GM21381 (cell line): ENCODE measurements at regions not wholly inside any gene's neighbourhood (a gene's known extent, or its start where the extent isn't known, plus 50 kb on each side); places are given as distances from the start of the nearest gene placed in this dataset.

Experiments used
- ATAC-seq: cut with Tn5 transposase; IDR thresholded peaks from one replicate; pipeline ENCODE4 v1.9.1; 2021; ENCODE audit warnings: mild to moderate bottlenecking, moderate library complexity; ENCODE audit not compliant: unreplicated experiment

- ATAC-seq = no peak
These were observed 324.9 kb upstream of the SNX7 start for GRCh38 chr1:98336472-98337083.

DNA sequence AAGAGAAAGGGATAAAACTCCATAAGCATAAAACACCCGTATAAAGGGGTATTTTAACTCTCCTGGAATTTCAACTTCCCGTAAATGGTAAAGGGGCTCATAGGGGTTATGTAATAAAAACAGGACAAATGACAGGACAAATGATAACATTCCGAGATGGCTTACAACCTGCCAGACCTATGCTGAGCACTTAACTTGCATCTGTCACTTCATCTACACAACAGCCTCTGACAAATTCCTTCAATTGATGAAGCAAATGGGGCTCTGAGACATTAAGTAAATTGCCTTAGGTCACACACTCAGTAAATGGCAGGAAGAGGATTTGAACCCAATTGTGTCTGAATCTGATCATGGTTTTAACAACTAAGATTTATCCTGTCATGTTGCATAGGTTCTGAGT, 327.6 kb upstream of the SNX7 start:
- no peak for ATAC-seq

DNA sequence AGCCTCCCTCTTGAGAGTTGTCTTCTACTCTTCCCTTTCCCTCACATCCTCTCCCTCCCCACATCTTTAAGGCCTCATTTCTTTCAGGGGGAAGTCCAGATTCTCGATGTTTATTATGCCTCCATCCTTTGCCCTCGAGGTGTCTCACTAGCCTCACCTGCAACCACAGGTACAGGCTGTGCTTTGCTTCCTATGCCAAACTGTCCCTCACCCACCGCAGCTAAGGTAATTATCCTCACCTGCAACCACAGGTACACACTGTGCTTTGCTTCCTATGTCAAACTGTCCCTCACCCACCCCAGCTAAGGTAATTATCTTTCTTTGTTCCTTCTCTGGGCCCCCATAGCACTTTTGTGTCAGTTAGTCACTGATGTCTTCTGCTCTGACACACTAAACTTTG, 328.1 kb upstream of the SNX7 start:
- ATAC-seq = no peak

DNA sequence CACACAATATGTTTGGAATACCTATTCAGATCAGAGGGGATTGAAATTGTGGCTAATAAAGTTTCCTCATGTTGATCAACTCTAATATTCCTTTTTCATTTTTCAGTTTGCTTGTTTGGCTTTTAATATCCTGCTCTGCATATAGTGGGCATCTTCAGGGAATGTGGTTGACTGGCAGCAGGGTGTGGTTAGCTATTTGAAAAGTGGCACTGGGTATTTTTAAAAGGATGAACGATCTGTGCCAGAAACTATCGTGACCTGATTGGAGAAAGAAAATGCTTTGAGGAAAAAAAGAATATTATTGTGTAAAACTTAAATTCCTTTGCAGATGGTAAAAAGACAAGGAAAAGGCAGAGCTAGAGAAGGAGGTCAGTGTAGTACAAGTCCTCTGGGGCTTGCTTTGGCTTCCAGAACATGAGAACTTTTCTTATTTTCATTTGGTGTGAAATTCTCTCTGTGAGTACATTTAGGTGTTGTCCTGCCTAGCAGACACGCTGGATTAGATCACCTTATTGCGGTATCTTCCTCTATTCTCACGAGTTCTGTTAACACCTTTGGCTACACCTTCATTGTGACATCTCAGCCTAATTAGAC, 329.7 kb upstream of the SNX7 start:
- ATAC-seq = no peak

- no peak for ATAC-seq
These were observed 330.3 kb upstream of the SNX7 start for GRCh38 chr1:98331243-98331642.

- ATAC-seq = no peak
These were observed 331.3 kb upstream of the SNX7 start for GRCh38 chr1:98330224-98330623.

GRCh38 chr1:98328855-98329254, 332.7 kb upstream of the SNX7 start:
- no peak for ATAC-seq

- ATAC-seq = no peak
These were observed 334.2 kb upstream of the SNX7 start for GRCh38 chr1:98327220-98327861.

GRCh38 chr1:98325646-98326440, 335.7 kb upstream of the SNX7 start:
- no peak for ATAC-seq

DNA sequence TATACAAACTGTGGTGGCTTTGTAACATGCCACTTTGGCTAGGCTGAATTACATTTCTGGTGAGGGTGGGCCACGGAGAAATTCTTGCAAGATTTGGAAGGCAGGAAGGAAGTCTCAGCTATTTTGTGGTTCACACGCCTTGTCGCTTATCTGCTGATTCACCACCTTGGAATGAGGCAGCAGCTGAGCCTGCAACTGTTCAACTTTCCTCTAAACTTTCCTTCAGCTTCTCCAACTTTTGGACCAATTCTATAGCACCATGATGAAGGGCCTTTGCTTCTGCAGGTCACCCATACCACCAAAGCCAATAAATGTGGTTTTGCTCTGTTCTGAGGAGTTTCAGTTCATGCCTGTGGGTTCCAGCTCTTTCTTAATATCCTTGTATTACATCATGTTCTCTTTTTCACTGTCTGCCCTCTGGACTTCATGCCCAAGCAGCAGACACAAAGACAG, 337.6 kb upstream of the SNX7 start:
- ATAC-seq = no peak

DNA sequence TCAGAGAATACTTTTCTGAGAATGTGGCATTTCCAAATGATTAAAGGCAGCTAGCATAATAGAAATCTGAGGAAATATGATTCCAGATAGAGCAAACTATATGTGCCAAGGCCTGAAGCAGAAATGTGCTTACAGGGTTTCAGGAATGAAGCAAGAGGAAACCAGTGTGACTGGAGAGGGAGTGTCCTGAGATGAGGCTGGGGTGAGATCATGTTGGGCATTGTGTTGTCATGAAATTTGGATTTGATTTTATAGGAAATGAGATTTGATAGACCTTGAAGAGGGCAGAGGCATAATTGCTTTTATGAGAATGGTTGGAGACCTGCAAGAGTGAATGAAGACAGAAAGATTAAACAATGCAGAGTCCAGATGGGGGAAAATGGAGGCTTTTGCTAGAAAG, 338.1 kb upstream of the SNX7 start:
- no peak for ATAC-seq

DNA sequence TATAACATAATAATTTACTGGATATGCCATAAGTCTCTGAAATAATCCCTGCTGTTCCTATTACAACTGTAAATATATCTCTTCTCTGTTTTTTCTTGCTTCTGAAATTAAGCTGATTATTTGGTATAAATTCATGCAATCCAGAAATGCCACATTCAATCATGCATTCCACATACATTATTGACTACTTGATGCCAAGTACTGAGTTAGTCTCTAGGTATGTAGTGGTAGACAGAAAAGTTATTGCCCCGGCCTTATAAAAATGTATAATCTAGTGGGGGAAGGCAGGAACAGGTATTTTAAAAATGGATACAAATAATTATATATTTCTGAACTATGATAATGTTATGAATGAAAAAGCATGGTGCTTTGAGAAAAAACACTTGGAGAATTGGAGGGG, 338.6 kb upstream of the SNX7 start:
- no peak for ATAC-seq

- no peak for ATAC-seq
These were observed 339.4 kb upstream of the SNX7 start for GRCh38 chr1:98322086-98322485.

DNA sequence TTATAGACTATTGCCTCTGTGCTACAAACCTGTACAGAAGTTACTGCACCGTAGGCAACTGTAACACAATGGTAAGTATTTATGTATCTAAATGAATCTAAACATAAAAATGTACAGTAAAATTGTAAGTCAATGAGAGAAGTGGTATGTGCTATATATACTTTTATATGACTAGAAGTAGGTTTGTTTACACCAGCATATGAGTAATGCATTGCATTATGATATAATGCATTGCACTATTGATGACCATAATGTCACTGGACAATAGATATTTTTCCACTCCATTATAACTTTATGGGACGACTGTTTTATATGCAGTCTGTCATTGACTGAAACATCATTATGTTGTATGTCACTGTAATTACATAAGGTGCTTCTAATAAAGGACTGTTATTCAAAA, 340.3 kb upstream of the SNX7 start:
- ATAC-seq = no peak

- ATAC-seq = no peak
These were observed 345.1 kb upstream of the SNX7 start for GRCh38 chr1:98316286-98316905.

- no peak for ATAC-seq
These were observed 346.2 kb upstream of the SNX7 start for GRCh38 chr1:98315309-98315708.

DNA sequence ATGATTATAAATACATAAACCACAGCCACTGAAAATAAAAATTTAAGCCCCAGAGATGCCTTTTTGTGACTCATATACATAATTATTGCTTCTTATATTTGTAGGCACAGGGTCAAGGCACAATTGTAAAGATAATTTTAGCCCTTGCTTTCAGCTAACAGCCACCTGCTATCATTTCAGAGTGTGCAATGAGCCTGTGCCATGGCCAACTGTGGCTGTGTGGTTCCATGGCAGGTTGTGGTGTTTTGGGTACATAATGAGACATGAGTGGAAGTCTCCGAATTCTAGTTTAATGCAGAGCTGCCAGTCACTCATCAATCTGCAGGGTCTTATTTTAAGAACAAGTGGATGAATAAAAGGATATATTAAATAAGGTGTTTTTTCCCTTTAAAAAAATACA, 346.9 kb upstream of the SNX7 start:
- no peak for ATAC-seq

DNA sequence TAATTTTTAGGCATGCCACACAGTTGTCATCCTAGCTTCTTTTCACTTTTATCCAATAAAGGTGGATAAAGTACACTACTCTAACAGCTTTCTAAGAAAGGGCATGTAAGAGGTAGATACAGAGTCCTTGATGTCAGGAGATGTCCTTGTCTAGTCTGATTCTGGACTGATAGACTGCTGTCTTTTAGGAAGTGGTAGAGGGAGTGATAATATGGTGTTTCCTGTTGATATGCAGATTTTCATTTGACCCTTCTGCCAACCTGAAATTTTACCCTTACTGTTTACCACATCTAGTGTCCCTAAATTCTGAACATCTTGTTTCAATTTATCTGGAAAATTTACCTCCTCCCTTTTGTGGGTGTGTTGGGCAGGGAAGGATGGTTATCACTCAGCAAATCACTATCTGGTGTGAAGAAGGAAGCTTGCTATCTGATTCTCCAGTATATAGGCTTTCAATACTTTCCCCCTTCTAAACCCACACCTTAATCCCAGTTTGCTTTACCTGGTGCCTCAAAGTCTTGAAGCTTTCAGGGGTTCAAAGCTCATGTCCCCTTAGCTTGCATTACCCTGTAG, 354.9 kb upstream of the SNX7 start:
- no peak for ATAC-seq

GRCh38 chr1:98305362-98305761, 356.2 kb upstream of the SNX7 start:
- ATAC-seq = no peak

- no peak for ATAC-seq
These were observed 356.6 kb upstream of the SNX7 start for GRCh38 chr1:98304888-98305287.

GRCh38 chr1:98299861-98300260, 361.7 kb upstream of the SNX7 start:
- no peak for ATAC-seq
